GM12878 (cell line): ENCODE measurements at regions not wholly inside any gene's neighbourhood (a gene's known extent, or its start where the extent isn't known, plus 50 kb on each side); places are given as distances from the start of the nearest gene placed in this dataset.

ENCODE experiments used
- ATAC-seq: fragments of 200-7000 bp; cut with Tn5 transposase; 3 replicates; pipeline ENCODE4 v1.9.1; 2020; ENCODE audit warnings: mild to moderate bottlenecking, moderate library complexity
- BruUV-seq: library from RNA; stranded (reverse); fragments of 400-500 nt; replicated peaks from 2 replicates; lab custom pipeline; 2021; lab: Mats Ljungman, UMichigan
- CTCF ChIA-PET: fragments of 300-600 bp; sonication (Branson Sonifier 250); formaldehyde crosslinking; extraction: SDS; loops from one replicate; lab custom pipeline; 2021; ENCODE audit warnings: inconsistent platforms; lab: Yijun Ruan, JAX
- POLR2A ChIA-PET: fragments of 350-600 bp; formaldehyde crosslinking; extraction: SDS; loops from one replicate; lab custom pipeline; 2021; ENCODE audit warnings: inconsistent platforms; lab: Charles Lee
- RAD21 ChIA-PET: fragments of 300-600 bp; sonication (Branson Sonifier 250); formaldehyde crosslinking; loops from one replicate; lab custom pipeline; 2023; ENCODE audit warnings: antibody characterized with exemption; ENCODE audit not compliant: unreplicated experiment; lab: Charles Lee
- SMC1A ChIA-PET: fragments of 300-600 bp; sonication (Branson Sonifier 250); formaldehyde crosslinking; loops from one replicate; lab custom pipeline; 2023; ENCODE audit not compliant: unreplicated experiment, uncharacterized antibody; lab: Charles Lee
- DNase-seq: peaks from one replicate; pipeline ENCODE4 v3.0.0-alpha.2; 2011; ENCODE audit warnings: low read depth, low spot score
- FAIRE-seq: peaks from 3 replicates; lab custom pipeline; 2011; peaks lifted over from hg19 to GRCh38; lab: Jason Lieb, UNC
- H2AFZ ChIP-seq: 2 replicates; pipeline ENCODE4 v1.6.0; 2011; ENCODE audit warnings: low read depth, low read length, control low read depth; ENCODE audit not compliant: control insufficient read depth
- H3K27ac ChIP-seq: 2 replicates; pipeline ENCODE4 v1.5.1; 2011; ENCODE audit warnings: control low read depth; ENCODE audit not compliant: control insufficient read depth, insufficient read depth
- H3K27me3 ChIP-seq, 2 experiments: replicated peaks in 1 of 2; 2 replicates each; pipeline versions ENCODE4 v1.6.0 to v1.6.1; 2011; ENCODE audit warnings: low read length in 1 of 2; ENCODE audit not compliant: control insufficient read depth in 2 of 2, insufficient read depth in 2 of 2
- H3K36me3 ChIP-seq, 2 experiments: 2 replicates each; pipeline ENCODE4 v1.5.1; 2011; ENCODE audit warnings: low read length in 1 of 2; ENCODE audit not compliant: control insufficient read depth in 2 of 2, insufficient read depth in 2 of 2
- H3K4me1 ChIP-seq: 2 replicates; pipeline ENCODE4 v1.6.1; 2011; ENCODE audit warnings: mild to moderate bottlenecking, low read length, moderate library complexity, mixed read lengths; ENCODE audit not compliant: control insufficient read depth, insufficient read depth
- H3K4me2 ChIP-seq: 2 replicates; pipeline ENCODE4 v1.6.0; 2011; ENCODE audit warnings: control low read depth; ENCODE audit not compliant: control insufficient read depth, insufficient read depth
- H3K4me3 ChIP-seq: fragments of 200-600 bp; sonication (generic); 2 replicates; pipeline ENCODE4 v1.5.1; 2016
- H3K79me2 ChIP-seq: 2 replicates; pipeline ENCODE4 v1.6.0; 2011; ENCODE audit warnings: low read length; ENCODE audit not compliant: control insufficient read depth, insufficient read depth
- H3K9ac ChIP-seq: 2 replicates; pipeline ENCODE4 v1.8.0; 2011; ENCODE audit warnings: low read length, control low read depth, mixed read lengths; ENCODE audit not compliant: control insufficient read depth, insufficient read depth
- H3K9me3 ChIP-seq: replicated peaks from 3 replicates; pipeline ENCODE4 v1.5.1; 2011; ENCODE audit warnings: mild to moderate bottlenecking, low read length; ENCODE audit not compliant: control insufficient read depth, insufficient read depth
- H4K20me1 ChIP-seq: 2 replicates; pipeline ENCODE4 v1.6.0; 2011; ENCODE audit not compliant: control insufficient read depth, insufficient read depth
- ATF7 ChIP-seq: fragments of 450-650 bp; IDR thresholded peaks from 2 replicates; pipeline ENCODE4 v1.6.1; 2016; ENCODE audit warnings: low read depth, mild to moderate bottlenecking
- FOS ChIP-seq: IDR thresholded peaks from 3 replicates; pipeline ENCODE4 v1.6.1; 2011; ENCODE audit warnings: borderline replicate concordance; ENCODE audit not compliant: insufficient read length; ENCODE audit errors: extremely low read depth
- FOXM1 ChIP-seq: IDR thresholded peaks from 2 replicates; pipeline ENCODE4 v1.6.1; 2012; ENCODE audit warnings: low read depth, mild to moderate bottlenecking, inconsistent platforms, low read length, moderate library complexity
- GATAD2B ChIP-seq: fragments of 450-650 bp; conservative IDR thresholded peaks from 2 replicates; pipeline ENCODE4 v1.6.1; 2017; ENCODE audit warnings: low read depth, mild to moderate bottlenecking, moderate library complexity
- HDGF ChIP-seq: fragments of 450-650 bp; IDR thresholded peaks from 2 replicates; pipeline ENCODE4 v1.6.1; 2016; ENCODE audit warnings: antibody characterized with exemption
- JUND ChIP-seq: IDR thresholded peaks from 2 replicates; pipeline ENCODE4 v1.6.1; 2012; ENCODE audit warnings: low read depth, mild to moderate bottlenecking, low read length, improper control_type of control experiment, moderate library complexity
- NFYA ChIP-seq: IDR thresholded peaks from 2 replicates; pipeline ENCODE4 v1.6.1; 2011; ENCODE audit warnings: low read depth, mild to moderate bottlenecking, low read length, improper control_type of control experiment, borderline replicate concordance
- NFYB ChIP-seq: IDR thresholded peaks from 2 replicates; pipeline ENCODE4 v1.6.1; 2011; ENCODE audit warnings: low read depth, mild to moderate bottlenecking, low read length, improper control_type of control experiment, moderate library complexity; ENCODE audit not compliant: insufficient read depth
- RAD51 ChIP-seq: fragments of 450-650 bp; IDR thresholded peaks from 2 replicates; pipeline ENCODE4 v1.6.1; 2016; ENCODE audit warnings: moderate library complexity, mild to moderate bottlenecking, inconsistent platforms
- RELB ChIP-seq: fragments of 450-650 bp; IDR thresholded peaks from 2 replicates; pipeline ENCODE4 v1.6.1; 2017; ENCODE audit warnings: low read depth, mild to moderate bottlenecking, moderate library complexity
- RFX5 ChIP-seq: IDR thresholded peaks from 2 replicates; pipeline ENCODE4 v1.6.1; 2011; ENCODE audit warnings: low read depth, low read length, improper control_type of control experiment
- SMAD1 ChIP-seq: fragments of 450-650 bp; IDR thresholded peaks from 2 replicates; pipeline ENCODE4 v1.6.1; 2018; ENCODE audit warnings: mild to moderate bottlenecking, low read depth; ENCODE audit not compliant: partially characterized antibody
- SMC3 ChIP-seq: IDR thresholded peaks from 2 replicates; pipeline ENCODE4 v1.6.1; 2011; ENCODE audit warnings: low read length, improper control_type of control experiment, borderline replicate concordance
- TARDBP ChIP-seq: IDR thresholded peaks from 2 replicates; pipeline ENCODE4 v1.6.1; 2016; ENCODE audit warnings: borderline replicate concordance
- TCF7 ChIP-seq: IDR thresholded peaks from 2 replicates; pipeline ENCODE4 v1.6.1; 2014; ENCODE audit warnings: antibody characterized with exemption, borderline replicate concordance
- ZNF207 ChIP-seq: fragments of 450-650 bp; IDR thresholded peaks from 2 replicates; pipeline ENCODE4 v1.6.1; 2014; ENCODE audit warnings: antibody characterized with exemption, mild to moderate bottlenecking, borderline replicate concordance
- ZNF274 ChIP-seq: IDR thresholded peaks from one replicate; pipeline ENCODE4 v1.8.0; 2011; ENCODE audit not compliant: insufficient read length, insufficient read depth
- WGBS: methylation state at CpG from one replicate; pipeline ENCODE4 v1.1.6; 2016; ENCODE audit warnings: low lambda C conversion rate; ENCODE audit not compliant: insufficient replicate concordance, insufficient coverage; ENCODE audit errors: missing lambda C conversion rate; 5-methylcytosine and 5-hydroxymethylcytosine counted together
- in situ Hi-C: fragments of 300-500 bp; cut with MboI; formaldehyde crosslinking; loops from 9 replicates; pipeline ENCODE4 v1.14.3; 2018; ENCODE audit warnings: mixed read lengths
- intact Hi-C: fragments of 100-400 bp; cut with micrococcal nuclease; formaldehyde crosslinking; loops from one replicate; pipeline ENCODE4 v1.14.2; 2022; ENCODE audit not compliant: unreplicated experiment
- TF ChIP-seq, protein P1 (sequence below): fragments of 450-650 bp; IDR thresholded peaks from 2 replicates; pipeline ENCODE4 v1.6.1; 2014; ENCODE audit warnings: mild to moderate bottlenecking

- CTCF ChIA-PET, result no interaction called here
- ATAC-seq, result no peak
- Histone ChIP-seq H3K9me3 (no peaks in the 10 kb centered on the region), H3K27ac (no peak overlapping the region), H3K4me1 (peaks cover 4% of the 10 kb centered on the region; the same call in 1 of the 2 replicates), H3K4me2 (no peak overlapping the region), H3K9ac (no peak overlapping the region), H3K4me3 (no peak overlapping the region), H3K27me3 (peaks cover 0 to 2% of the 10 kb centered on the region in 2 experiments; a peak in 1 of 4 replicates), H3K36me3 (no peaks in the 10 kb centered on the region), H2AFZ (no peak overlapping the region), H3K79me2 (no peaks in the 10 kb centered on the region), H4K20me1 (no peaks in the 10 kb centered on the region)
- no peak for FAIRE-seq
- in situ Hi-C loops (no loop called here), intact Hi-C loops (loop anchor here (10.0 kb wide), 1 partner anchor 221 kb away; no protein-coding TSS in a partner anchor)
- no peak for DNase-seq
- SMC1A ChIA-PET, result no interaction called here
- WGBS, result 35% methylated on average over 4 of the region's 4 CpGs
- RAD21 ChIA-PET, result no interaction called here
- POLR2A ChIA-PET, result no interaction called here
- BruUV-seq, result no TSS peak
- TF ChIP-seq HDGF (no peak), NFYA (no peak), FOXM1 (no peak), NFYB (no peak), ATF7 (no peak), RFX5 (no peak), JUND (no peak), FOS (no peak), ZNF207 (no peak), SMAD1 (no peak)
These were observed 252.3 kb upstream of the SESN3 start for GRCh38 chr11:95483339-95483738.

DNA sequence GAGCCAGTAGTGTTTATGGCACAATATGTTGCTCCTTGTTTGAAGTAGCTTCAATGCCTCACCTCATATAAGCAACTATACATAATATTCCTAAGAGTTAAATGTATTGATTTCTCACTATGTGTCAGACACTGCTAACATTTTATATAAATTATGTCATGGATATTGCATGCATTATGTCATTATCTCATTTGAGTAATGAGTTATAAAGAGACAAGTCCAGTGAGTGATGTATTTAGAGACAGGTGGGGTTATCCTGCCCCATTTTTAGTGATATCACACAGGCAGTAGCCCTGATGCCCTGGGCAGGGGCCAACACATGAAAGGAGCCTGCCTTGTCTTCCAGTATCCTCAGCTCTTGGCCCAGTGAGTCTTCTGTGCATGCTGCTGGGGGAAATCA is 247.0 kb upstream of the SESN3 start:
- Histone ChIP-seq H2AFZ (no peak overlapping the region), H3K27me3 (no peaks in the 10 kb centered on the region; a peak in 1 of 4 replicates), H3K79me2 (no peaks in the 10 kb centered on the region), H3K36me3 (no peaks in the 10 kb centered on the region), H3K4me1 (no peaks in the 10 kb centered on the region), H3K9ac (no peak overlapping the region), H4K20me1 (no peaks in the 10 kb centered on the region), H3K4me2 (no peak overlapping the region), H3K9me3 (no peaks in the 10 kb centered on the region), H3K27ac (no peak overlapping the region), H3K4me3 (no peak overlapping the region)
- ATAC-seq, result no peak
- SMC1A ChIA-PET, result interaction anchor here (1.8 to 1.9 kb wide), 2 partner anchors 9 to 107 kb away, joined by 5 to 7 read pairs; no protein-coding TSS in a partner anchor
- POLR2A ChIA-PET, result no interaction called here
- no peak for FAIRE-seq
- DNase-seq, result no peak
- RAD21 ChIA-PET, result no interaction called here
- BruUV-seq, result no TSS peak
- intact Hi-C loops, result no loop called here
- in situ Hi-C loops, result no loop called here
- CTCF ChIA-PET, result no interaction called here
- TF ChIP-seq TCF7 (no peak), RAD51 (no peak), TARDBP (no peak), SMC3 (no peak), ZNF274 (no peak), GATAD2B (no peak), RELB (no peak)
- TF ChIP-seq, protein P1, sequence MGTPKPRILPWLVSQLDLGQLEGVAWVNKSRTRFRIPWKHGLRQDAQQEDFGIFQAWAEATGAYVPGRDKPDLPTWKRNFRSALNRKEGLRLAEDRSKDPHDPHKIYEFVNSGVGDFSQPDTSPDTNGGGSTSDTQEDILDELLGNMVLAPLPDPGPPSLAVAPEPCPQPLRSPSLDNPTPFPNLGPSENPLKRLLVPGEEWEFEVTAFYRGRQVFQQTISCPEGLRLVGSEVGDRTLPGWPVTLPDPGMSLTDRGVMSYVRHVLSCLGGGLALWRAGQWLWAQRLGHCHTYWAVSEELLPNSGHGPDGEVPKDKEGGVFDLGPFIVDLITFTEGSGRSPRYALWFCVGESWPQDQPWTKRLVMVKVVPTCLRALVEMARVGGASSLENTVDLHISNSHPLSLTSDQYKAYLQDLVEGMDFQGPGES, result no peak
